Gastroesophageal sphincter (tissue), 3 donors: ENCODE measurements at regions not wholly inside any gene's neighbourhood (a gene's known extent, or its start where the extent isn't known, plus 50 kb on each side); places are given as distances from the start of the nearest gene placed in this dataset.

Experiments used
- EP300 ChIP-seq: sonication (generic); formaldehyde crosslinking; IDR thresholded peaks from one replicate; pipeline ENCODE4 v1.6.1; 2017; ENCODE audit warnings: antibody characterized with exemption, mild to moderate bottlenecking
- POLR2A ChIP-seq, 2 donors: fragments of 450-650 bp; IDR thresholded peaks; one replicate each; pipeline ENCODE4 v1.6.1; 2017; ENCODE audit warnings: antibody characterized with exemption in 2 of 2, mild to moderate bottlenecking in 2 of 2, moderate library complexity in 1 of 2
- POLR2AphosphoS5 ChIP-seq: sonication (generic); formaldehyde crosslinking; IDR thresholded peaks from one replicate; pipeline ENCODE4 v1.6.1; 2017; ENCODE audit warnings: antibody characterized with exemption
- TF ChIP-seq, protein P1 (sequence below), 4 experiments: fragments of 200-600 bp in 2 of 4; fragments of 450-650 bp in 2 of 4; sonication (generic) in 1 of 4; IDR thresholded peaks; one replicate each; pipeline ENCODE4 v1.5.1; 2017 to 2019; ENCODE audit warnings: antibody characterized with exemption in 4 of 4, mild to moderate bottlenecking in 2 of 4, moderate library complexity in 2 of 4

DNA sequence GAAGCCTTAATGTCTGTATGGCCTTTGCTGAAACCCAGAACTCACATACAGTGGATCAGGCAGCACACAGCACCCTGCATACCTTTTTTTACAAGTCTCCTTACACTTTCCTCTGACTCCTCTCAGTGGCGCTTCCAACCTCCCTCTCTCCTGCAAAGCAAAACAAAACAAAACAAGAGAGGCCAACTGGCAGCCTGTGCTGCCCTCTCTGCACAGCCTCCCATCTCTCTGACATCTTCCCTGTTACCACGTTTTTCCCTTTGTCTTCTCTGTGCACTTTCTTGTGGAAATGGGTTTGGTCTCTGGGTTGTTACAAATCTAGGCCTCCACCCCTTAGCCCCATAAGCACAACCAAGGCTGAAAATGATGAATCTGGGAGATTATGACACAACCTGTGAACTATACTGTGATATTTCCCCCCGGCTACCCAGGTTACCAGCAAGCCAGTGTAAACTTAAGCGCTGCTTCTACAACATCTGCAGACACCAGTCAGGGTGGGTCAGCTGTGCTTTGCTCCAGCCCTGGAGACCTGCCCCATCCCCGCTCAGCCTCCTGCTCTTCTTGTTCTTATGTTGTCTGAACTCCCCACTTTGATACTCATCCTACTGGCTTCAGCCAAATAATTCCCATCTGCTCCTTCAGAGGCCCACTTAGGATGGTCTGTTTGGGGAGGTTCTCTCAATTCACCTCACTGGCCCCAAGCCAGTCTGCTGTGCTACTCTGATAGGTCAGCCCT is 54.9 kb upstream of the FMOD start:
- no peak for TF ChIP-seq EP300
- TF ChIP-seq, protein P1, sequence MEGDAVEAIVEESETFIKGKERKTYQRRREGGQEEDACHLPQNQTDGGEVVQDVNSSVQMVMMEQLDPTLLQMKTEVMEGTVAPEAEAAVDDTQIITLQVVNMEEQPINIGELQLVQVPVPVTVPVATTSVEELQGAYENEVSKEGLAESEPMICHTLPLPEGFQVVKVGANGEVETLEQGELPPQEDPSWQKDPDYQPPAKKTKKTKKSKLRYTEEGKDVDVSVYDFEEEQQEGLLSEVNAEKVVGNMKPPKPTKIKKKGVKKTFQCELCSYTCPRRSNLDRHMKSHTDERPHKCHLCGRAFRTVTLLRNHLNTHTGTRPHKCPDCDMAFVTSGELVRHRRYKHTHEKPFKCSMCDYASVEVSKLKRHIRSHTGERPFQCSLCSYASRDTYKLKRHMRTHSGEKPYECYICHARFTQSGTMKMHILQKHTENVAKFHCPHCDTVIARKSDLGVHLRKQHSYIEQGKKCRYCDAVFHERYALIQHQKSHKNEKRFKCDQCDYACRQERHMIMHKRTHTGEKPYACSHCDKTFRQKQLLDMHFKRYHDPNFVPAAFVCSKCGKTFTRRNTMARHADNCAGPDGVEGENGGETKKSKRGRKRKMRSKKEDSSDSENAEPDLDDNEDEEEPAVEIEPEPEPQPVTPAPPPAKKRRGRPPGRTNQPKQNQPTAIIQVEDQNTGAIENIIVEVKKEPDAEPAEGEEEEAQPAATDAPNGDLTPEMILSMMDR (IDR thresholded peaks at IDR 0.05) = no peak
- no peak for TF ChIP-seq POLR2A (IDR thresholded peaks at IDR 0.05)
- TF ChIP-seq POLR2AphosphoS5 = no peak
